GM18870 (cell line): ENCODE measurements at regions not wholly inside any gene's neighbourhood (a gene's known extent, or its start where the extent isn't known, plus 50 kb on each side); places are given as distances from the start of the nearest gene placed in this dataset.
"Not testable (repeated sequence)": the region's sequence is repeated elsewhere in the genome, so short reads cannot be mapped to it uniquely, and the experiment has no call there.

Experiments
- ATAC-seq: cut with Tn5 transposase; IDR thresholded peaks from one replicate; pipeline ENCODE4 v1.9.1; 2021; ENCODE audit warnings: moderate library complexity; ENCODE audit not compliant: unreplicated experiment

- ATAC-seq = no peak
These were observed 330.8 kb downstream of the IPO8 start for GRCh38 chr12:30364822-30365221.

- ATAC-seq = no peak
These were observed 334.5 kb downstream of the IPO8 start for GRCh38 chr12:30361145-30361544.

- no peak for ATAC-seq
These were observed 337.0 kb downstream of the IPO8 start for GRCh38 chr12:30358671-30359070.

DNA sequence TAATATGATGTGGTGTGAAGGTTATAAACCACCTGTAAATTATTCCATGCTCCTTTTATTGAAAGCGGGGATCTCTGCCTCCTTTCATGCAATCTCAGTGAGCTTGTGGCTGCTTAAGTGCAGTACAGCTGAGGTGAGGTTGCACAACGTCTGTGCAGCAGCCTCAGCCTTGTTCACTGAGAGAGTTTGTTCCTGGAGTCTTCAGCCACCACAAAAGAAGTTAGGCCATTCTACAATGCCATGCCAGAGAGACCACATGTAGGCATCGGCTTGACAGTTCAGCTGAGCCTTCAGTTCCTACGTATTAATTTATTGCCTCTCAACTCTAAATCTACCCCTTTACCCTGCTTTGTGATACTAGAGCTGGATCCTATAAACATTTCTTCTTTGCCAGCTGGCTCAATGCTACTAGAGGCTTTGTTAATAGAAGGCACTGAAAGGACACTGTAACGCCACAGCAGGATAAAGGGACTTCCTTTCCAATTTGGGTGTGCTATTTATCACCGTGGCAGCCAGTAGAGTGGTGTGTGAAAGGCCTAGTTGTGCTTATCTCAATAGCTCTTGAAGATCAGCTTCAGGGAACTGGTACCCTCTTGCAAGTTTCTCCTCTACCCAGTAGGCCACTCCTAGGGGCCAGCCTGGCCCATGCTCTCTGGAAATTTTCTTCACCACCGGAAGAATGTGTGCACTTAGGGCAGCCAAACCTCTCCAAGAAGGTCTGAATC, 337.7 kb downstream of the IPO8 start:
- ATAC-seq = no peak

- ATAC-seq = no peak
These were observed 349.8 kb downstream of the IPO8 start for GRCh38 chr12:30345744-30346471.

DNA sequence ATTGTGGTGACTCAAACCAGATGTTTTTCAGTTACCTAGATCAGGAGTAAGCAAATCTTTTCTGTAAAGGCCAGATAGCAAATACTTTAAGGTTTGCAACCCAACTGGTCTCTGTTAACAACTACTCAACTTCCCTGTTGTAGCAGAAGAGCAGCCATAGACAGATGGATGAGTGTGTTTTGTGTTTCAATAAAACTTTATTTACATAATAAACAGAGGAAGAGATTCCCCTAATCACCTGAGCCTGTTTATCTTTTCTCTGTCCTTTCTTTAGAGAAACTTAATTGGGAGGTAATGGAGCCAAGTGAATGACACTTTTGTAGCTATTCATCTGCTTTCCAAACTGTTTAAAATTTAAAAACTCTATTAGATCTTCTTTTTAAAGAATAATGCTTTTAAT, 365.1 kb downstream of the IPO8 start:
- no peak for ATAC-seq

- ATAC-seq = no peak
These were observed 366.4 kb downstream of the IPO8 start for GRCh38 chr12:30329281-30329680.

- no peak for ATAC-seq
These were observed 372.7 kb downstream of the IPO8 start for GRCh38 chr12:30323008-30323407.

DNA sequence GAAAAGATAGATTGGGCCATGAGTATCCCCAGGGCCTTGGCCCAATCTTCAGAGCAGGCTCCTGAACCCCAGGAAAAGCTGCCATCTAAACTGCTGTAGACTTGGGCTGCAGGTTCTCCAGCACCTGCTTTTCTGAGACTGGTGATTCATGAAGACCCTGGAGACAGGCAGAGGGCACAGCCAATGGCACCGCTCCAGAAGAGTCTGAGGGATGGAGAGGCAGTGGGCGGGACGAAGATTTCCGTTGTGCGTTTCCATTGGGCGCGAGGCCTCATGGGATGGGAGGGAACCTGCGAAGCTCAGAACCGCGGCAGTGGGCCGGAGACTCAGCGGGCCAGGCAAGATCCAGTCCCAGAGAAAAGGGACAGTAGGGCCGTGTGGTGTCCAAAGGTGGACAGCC, 375.1 kb downstream of the IPO8 start:
- ATAC-seq = no peak

GRCh38 chr12:30314506-30315100, 381.1 kb downstream of the IPO8 start:
- ATAC-seq = no peak

- ATAC-seq = no peak
These were observed 387.5 kb downstream of the IPO8 start for GRCh38 chr12:30308010-30308717.

DNA sequence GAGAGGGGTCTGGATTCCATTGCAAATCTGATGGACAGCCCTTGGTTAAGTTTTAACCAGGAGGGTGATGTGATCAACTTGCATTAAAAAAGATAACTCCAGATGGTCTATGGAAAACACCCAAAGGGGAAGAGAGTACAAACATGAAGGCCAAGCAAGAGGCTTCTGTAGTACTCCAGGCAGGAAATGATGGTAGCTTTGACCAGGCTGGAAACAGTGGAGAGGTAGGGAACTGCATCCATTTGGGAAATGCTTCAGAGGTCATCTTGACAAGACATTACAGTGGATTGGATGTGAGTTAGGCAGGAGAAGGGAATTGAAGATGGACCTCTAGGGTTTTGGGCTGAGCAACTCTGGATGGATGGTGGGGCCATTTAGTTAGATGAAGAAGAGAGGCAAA, 391.1 kb downstream of the IPO8 start:
- no peak for ATAC-seq

GRCh38 chr12:30301291-30301690, 394.4 kb downstream of the IPO8 start:
- no peak for ATAC-seq

DNA sequence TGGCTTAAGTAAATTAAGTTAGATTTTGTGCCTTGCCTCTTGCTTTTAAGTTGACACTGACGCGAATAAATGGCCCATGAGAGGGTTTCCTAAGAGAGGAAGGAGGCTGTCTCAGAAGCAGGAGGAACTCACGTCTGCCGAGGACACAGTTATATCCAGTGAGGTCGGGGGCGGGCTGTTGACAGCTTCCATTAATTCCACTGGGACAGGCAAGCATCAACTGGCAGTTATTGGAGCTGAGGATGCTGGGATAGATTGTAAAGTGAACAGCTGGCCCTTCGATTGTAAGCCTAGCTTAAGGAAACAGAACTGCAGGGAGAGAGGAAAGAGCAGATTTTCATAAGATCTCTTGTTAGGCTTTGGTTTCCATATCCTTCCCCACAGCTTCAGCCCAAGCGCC, 399.2 kb downstream of the IPO8 start:
- ATAC-seq = no peak

GRCh38 chr12:30286345-30286926, 409.2 kb downstream of the IPO8 start:
- ATAC-seq = no peak

DNA sequence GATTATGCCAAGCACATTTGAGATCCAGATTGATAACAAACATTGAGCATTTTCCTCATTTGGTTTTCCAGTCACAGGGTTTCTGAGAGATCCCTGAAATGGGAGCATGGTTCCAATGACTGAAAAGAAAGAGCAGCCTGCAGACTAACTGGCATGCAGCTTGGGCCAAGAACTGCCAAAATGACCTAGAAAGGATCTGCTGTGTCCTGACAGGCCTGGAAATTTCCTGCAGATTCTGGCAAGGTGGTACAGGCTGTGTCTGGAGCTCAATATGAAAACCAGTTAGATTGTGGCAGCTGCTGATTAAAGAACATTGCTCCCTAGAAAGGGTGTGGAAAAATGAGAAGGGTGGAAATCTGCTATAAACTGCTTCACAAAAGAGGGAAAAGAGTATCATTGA, 417.3 kb downstream of the IPO8 start:
- ATAC-seq = no peak

DNA sequence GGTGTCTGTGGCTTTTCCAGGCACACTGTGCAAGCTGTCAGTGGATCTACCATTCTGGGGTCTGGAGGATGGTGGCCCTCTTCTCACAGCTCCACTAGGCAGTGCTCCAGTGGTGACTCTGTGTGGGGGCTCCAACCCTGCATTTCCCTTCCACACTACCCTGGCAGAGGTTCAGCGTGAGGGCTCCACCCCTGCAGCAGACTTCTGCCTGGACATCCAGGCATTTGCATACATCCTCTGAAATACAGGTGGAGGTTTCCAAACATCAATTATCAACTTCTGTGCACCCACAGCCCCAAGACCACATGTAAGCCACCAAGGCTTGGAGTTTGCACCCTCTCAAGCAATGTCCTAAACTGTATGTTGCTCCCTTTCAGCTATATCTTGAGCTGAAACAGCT, 423.2 kb downstream of the IPO8 start:
- not testable (repeated sequence) for ATAC-seq

DNA sequence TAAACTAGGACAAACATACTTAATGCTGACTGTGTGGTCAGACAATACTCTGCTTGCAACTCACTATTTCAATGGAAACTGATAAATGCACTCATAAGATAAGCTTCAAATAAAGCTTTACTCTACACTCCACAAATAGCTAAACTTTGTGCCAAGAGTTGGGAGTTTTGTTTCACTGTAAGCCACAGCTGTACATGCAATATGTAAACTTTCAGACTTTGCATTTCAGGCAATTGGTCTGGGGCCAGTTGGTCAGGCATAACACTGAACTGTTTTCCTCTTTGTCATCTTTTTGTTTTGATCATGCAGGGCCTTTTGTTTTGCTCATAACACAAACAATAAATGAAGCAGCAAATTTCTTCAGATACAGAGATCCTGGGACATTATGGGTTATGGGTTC, 426.2 kb downstream of the IPO8 start:
- no peak for ATAC-seq

DNA sequence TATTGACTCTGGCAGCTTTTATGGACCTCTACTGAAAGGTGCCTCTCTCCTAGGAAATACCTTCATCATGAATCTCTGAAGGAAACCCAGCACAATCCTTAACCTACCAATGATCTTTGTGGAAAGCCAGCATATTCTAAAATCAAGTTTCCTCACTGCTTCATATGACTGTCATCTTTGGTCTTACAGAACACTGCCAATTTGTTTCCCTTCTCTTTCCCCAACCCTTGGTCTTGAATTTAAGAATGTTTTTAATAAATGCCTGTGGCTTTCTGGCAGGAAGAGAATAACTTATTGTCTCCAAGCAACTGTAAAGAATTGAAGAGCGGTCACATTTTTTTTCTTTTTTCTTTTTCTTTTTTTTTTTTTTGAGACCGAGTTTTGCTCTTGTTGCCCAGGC, 427.6 kb downstream of the IPO8 start:
- no peak for ATAC-seq

DNA sequence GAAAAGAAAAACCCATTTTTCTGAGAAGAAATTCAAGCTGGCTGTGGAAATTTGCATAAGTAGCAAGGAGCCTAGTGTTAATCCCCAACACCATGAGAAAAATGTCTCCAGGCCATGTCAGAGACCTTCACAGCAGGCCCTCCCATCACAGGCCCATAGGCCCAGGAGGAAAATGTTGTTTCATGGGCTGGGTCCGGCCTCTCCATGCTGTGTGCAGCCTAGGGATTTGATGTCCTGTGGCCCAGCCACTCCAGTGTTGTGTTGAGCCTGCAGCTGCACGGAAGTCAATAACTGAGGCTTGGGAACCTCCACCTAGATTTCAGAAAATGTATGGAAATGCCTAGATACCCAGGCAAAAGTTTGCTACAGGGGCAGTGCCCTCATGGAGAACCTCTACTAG, 432.2 kb downstream of the IPO8 start:
- no peak for ATAC-seq

GRCh38 chr12:30257618-30258017, 438.1 kb downstream of the IPO8 start:
- ATAC-seq = no peak
